Uterus (tissue), 3 donors: ENCODE measurements at regions not wholly inside any gene's neighbourhood (a gene's known extent, or its start where the extent isn't known, plus 50 kb on each side); places are given as distances from the start of the nearest gene placed in this dataset.

Experiments used
- DNase-seq, 2 donors: peaks; one replicate each; pipeline ENCODE4 v3.0.0-alpha.2; 2019 to 2020
- H3K27ac ChIP-seq, 2 donors: fragments of 200-600 bp; sonication (generic); 1 replicate in 1 of 2; 2 replicates in 1 of 2; pipeline ENCODE4 v1.5.1; 2016 to 2018
- H3K27me3 ChIP-seq, 2 donors: fragments of 200-600 bp; sonication (generic); one replicate each; pipeline ENCODE4 v1.5.1; 2018 to 2019; ENCODE audit warnings: control low read depth in 1 of 2
- H3K36me3 ChIP-seq, 2 donors: fragments of 200-600 bp; sonication (generic); one replicate each; pipeline ENCODE4 v1.5.1; 2019; ENCODE audit warnings: control low read depth in 1 of 2
- H3K4me1 ChIP-seq, 2 donors: fragments of 200-600 bp; sonication (generic); one replicate each; pipeline ENCODE4 v1.5.1; 2018 to 2019; ENCODE audit warnings: control low read depth in 1 of 2
- H3K4me3 ChIP-seq, 2 donors: fragments of 200-600 bp; sonication (generic); 1 replicate in 1 of 2; 2 replicates in 1 of 2; pipeline ENCODE4 v1.5.1; 2018 to 2019; ENCODE audit warnings: mild to moderate bottlenecking in 1 of 2
- H3K9me3 ChIP-seq, 2 donors: fragments of 200-600 bp; sonication (generic); one replicate each; pipeline ENCODE4 v1.5.1; 2019; ENCODE audit warnings: control low read depth in 1 of 2
- POLR2A ChIP-seq, 2 donors: fragments of 450-650 bp; IDR thresholded peaks; one replicate each; pipeline ENCODE4 v1.6.1; 2016; ENCODE audit warnings: antibody characterized with exemption in 2 of 2, mild to moderate bottlenecking in 1 of 2, moderate library complexity in 1 of 2
- intact Hi-C: fragments of 100-400 bp; cut with DNase I; formaldehyde crosslinking; loops from one replicate; pipeline ENCODE4 v1.15.1; 2023; ENCODE audit warnings: low total_unique reads
- TF ChIP-seq, protein P1 (sequence below), 4 experiments: fragments of 200-600 bp in 2 of 4; fragments of 450-650 bp in 2 of 4; sonication (generic) in 2 of 4; IDR thresholded peaks; one replicate each; pipeline ENCODE4 v1.5.1; 2016 to 2019; ENCODE audit warnings: antibody characterized with exemption in 4 of 4, mild to moderate bottlenecking in 2 of 4, moderate library complexity in 1 of 4
- donor health status: DM: yes; HTN: yes; CAD: no.

DNA sequence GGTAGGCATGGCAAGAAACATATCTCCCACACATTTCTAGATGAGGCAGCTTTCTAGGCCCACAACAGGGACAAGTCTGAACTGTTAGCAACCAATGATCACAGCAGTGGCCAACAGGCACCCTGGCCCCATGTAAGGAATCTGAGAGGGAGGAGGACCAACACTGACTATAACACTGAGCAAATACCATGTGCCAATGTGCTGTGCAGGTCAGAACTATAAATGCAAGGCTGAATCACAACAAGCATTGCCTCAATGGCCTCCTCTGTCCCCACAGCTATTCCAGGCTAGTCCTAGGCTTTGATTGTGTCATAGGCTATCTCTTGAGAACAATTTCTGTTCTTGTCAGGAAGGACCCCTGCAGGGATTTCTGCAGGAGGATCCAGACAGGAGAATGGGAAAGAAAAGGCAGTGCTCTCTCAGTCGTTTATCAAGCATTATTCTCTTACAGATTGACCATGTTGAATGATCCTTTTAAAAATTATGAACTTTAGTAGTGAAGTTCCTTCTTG is 221.2 kb downstream of the TLE1 start:
- no peaks in the 10 kb centered on the region for H3K4me1 ChIP-seq
- H3K9me3 ChIP-seq: no peaks in the 10 kb centered on the region
- no peak overlapping the region for H3K27ac ChIP-seq
- H3K36me3 ChIP-seq: no peaks in the 10 kb centered on the region
- intact Hi-C loops: no loop called here
- H3K27me3 ChIP-seq: no peaks in the 10 kb centered on the region
- no peak for TF ChIP-seq POLR2A (IDR thresholded peaks at IDR 0.05)
- TF ChIP-seq, protein P1, sequence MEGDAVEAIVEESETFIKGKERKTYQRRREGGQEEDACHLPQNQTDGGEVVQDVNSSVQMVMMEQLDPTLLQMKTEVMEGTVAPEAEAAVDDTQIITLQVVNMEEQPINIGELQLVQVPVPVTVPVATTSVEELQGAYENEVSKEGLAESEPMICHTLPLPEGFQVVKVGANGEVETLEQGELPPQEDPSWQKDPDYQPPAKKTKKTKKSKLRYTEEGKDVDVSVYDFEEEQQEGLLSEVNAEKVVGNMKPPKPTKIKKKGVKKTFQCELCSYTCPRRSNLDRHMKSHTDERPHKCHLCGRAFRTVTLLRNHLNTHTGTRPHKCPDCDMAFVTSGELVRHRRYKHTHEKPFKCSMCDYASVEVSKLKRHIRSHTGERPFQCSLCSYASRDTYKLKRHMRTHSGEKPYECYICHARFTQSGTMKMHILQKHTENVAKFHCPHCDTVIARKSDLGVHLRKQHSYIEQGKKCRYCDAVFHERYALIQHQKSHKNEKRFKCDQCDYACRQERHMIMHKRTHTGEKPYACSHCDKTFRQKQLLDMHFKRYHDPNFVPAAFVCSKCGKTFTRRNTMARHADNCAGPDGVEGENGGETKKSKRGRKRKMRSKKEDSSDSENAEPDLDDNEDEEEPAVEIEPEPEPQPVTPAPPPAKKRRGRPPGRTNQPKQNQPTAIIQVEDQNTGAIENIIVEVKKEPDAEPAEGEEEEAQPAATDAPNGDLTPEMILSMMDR (IDR thresholded peaks at IDR 0.05): no peak
- DNase-seq: no peak
- no peak overlapping the region for H3K4me3 ChIP-seq

DNA sequence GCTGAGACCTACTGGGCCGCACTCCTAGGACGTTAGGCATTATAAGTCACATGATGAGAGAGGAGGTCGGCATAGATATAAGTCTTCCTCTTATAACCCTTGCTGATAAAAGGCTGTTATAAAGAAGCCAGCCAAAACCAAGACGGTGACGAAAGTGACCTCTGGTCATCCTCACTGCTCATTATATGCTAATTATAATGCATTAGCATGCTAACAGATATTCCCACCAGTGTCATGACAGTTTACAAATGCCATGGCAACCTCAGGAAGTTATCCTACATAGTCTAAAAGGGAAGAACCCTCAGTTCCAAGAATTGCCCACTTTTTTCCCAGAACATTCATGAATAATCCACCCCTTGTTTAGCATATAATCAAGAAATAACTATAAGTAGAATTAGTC is 222.4 kb downstream of the TLE1 start:
- no peaks in the 10 kb centered on the region for H3K27me3 ChIP-seq
- intact Hi-C loops: no loop called here

DNA sequence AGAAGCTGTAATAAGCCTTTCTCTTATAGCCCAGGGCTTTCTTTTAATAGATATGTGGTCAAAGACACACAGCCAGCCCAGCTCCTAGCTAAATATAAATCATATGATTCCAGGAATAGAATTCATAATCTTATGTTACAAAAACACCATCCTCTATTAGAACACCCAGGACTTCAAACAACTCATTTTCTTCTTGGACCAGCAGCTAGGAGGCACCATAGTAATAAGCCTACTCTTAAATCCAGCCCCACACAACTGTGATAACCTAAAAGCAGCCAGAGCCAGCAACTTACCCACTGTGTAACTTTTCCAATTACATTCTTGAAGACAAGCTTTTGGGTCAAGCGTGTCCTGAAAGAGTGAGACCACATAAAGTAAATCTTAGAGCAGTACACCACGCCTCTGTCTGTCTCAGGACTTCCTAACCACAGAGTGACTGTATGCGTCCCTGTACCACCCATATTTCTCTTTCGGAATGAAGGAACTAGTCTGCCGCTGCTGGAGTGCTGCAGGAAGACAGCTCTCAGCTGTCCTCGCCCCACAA is 223.8 kb downstream of the TLE1 start:
- Histone ChIP-seq H3K27me3 (no peaks in the 10 kb centered on the region), H3K27ac (no peak overlapping the region)

More for the DNA sequence above, 222.4 kb downstream of the TLE1 start:
- TF ChIP-seq, protein P1 (IDR thresholded peaks at IDR 0.05): no peak
- no peak for TF ChIP-seq POLR2A (IDR thresholded peaks at IDR 0.05)
- Histone ChIP-seq H3K4me1 (no peaks in the 10 kb centered on the region), H3K9me3 (no peaks in the 10 kb centered on the region), H3K27ac (no peak overlapping the region), H3K36me3 (no peaks in the 10 kb centered on the region), H3K4me3 (no peak overlapping the region)
- no peak for DNase-seq

DNA sequence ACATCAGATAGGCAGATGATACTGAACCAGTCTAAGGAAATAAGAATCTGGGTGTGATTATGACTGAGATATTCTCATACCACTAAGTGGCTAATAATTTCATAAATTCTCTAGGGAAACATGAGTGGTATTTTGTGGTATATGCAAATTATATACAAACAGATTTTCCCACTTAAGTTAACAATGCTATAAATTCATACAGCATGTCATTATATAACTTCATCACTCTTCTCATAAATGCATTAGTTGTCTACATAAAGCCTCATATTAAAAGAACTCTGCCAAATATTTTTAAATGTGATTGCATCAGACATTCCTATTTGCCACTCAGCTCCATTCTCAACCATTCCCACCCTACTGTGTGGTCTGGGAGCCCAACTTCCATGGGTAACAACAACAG is 226.5 kb downstream of the TLE1 start:
- H3K4me1 ChIP-seq: no peaks in the 10 kb centered on the region
- H3K4me3 ChIP-seq: no peak overlapping the region
- no peak overlapping the region for H3K27ac ChIP-seq
- H3K27me3 ChIP-seq: no peaks in the 10 kb centered on the region
- H3K36me3 ChIP-seq: no peaks in the 10 kb centered on the region
- intact Hi-C loops: no loop called here
- H3K9me3 ChIP-seq: no peaks in the 10 kb centered on the region
- TF ChIP-seq POLR2A (IDR thresholded peaks at IDR 0.05): no peak
- TF ChIP-seq, protein P1 (IDR thresholded peaks at IDR 0.05): no peak
- DNase-seq: no peak

More for the DNA sequence above, 223.8 kb downstream of the TLE1 start:
- Histone ChIP-seq H3K9me3 (no peaks in the 10 kb centered on the region), H3K4me1 (no peaks in the 10 kb centered on the region), H3K4me3 (no peak overlapping the region), H3K36me3 (no peaks in the 10 kb centered on the region)
- DNase-seq: no peak
- no peak for TF ChIP-seq POLR2A (IDR thresholded peaks at IDR 0.05)
- TF ChIP-seq, protein P1 (IDR thresholded peaks at IDR 0.05): no peak
- intact Hi-C loops: no loop called here

DNA sequence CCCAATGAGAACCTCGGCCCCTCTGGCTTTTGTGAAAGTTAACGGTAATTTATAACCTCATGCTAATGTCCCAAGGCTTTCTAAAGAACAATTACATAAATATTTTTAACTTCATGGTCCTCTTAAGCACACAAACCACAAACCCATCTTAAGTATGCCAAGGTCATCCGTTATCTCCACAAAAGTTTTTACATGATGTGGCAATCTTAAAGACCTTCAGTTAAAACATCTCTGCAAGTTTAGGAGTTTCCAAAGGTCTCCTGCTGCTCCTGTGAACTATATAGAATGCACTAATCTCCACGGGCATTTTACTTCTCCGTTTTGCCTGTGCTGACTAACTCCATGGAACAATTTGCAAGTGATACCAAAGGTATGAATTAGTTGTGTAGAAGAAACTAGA is 228.2 kb downstream of the TLE1 start:
- Histone ChIP-seq H3K36me3 (no peaks in the 10 kb centered on the region), H3K9me3 (no peaks in the 10 kb centered on the region), H3K4me3 (no peak overlapping the region), H3K27me3 (no peaks in the 10 kb centered on the region), H3K4me1 (no peaks in the 10 kb centered on the region), H3K27ac (no peak overlapping the region)
- no peak for DNase-seq
- intact Hi-C loops: no loop called here
- TF ChIP-seq, protein P1 (IDR thresholded peaks at IDR 0.05): no peak
- no peak for TF ChIP-seq POLR2A (IDR thresholded peaks at IDR 0.05)
